HEK293T (cell line): ENCODE measurements at regions not wholly inside any gene's neighbourhood (a gene's known extent, or its start where the extent isn't known, plus 50 kb on each side); places are given as distances from the start of the nearest gene placed in this dataset.

Experiments
- ARNT ChIP-seq: fragments of 450-650 bp; IDR thresholded peaks from 2 replicates; pipeline ENCODE4 v1.6.1; 2017; ENCODE audit warnings: mild to moderate bottlenecking
- BHLHE40 ChIP-seq: fragments of 450-650 bp; IDR thresholded peaks from 2 replicates; pipeline ENCODE4 v1.6.1; 2016; ENCODE audit warnings: mild to moderate bottlenecking, moderate library complexity, borderline replicate concordance
- CTBP1 ChIP-seq: fragments of 450-650 bp; IDR thresholded peaks from 2 replicates; pipeline ENCODE4 v1.6.1; 2016; ENCODE audit warnings: borderline replicate concordance
- ELF4 ChIP-seq: fragments of 450-650 bp; IDR thresholded peaks from 2 replicates; pipeline ENCODE4 v1.6.1; 2017; ENCODE audit warnings: antibody characterized with exemption
- FOXK2 ChIP-seq: fragments of 450-650 bp; IDR thresholded peaks from 2 replicates; pipeline ENCODE4 v1.6.1; 2016; ENCODE audit warnings: mild to moderate bottlenecking
- FOXM1 ChIP-seq: fragments of 450-650 bp; IDR thresholded peaks from 2 replicates; pipeline ENCODE4 v1.6.1; 2017; ENCODE audit warnings: mild to moderate bottlenecking, borderline replicate concordance
- NFRKB ChIP-seq: fragments of 450-650 bp; IDR thresholded peaks from 2 replicates; pipeline ENCODE4 v1.6.1; 2016; ENCODE audit warnings: mild to moderate bottlenecking, moderate library complexity
- PKNOX1 ChIP-seq: fragments of 450-650 bp; IDR thresholded peaks from 2 replicates; pipeline ENCODE4 v1.6.1; 2016
- SP1 ChIP-seq: fragments of 450-650 bp; IDR thresholded peaks from 2 replicates; pipeline ENCODE4 v1.6.1; 2017
- SUZ12 ChIP-seq: fragments of 450-650 bp; IDR thresholded peaks from 2 replicates; pipeline ENCODE4 v1.6.1; 2016; ENCODE audit warnings: mild to moderate bottlenecking
- TARDBP ChIP-seq: fragments of 450-650 bp; IDR thresholded peaks from 2 replicates; pipeline ENCODE4 v1.6.1; 2016

- TF ChIP-seq FOXM1, result no peak
- TF ChIP-seq PKNOX1, result no peak
- TF ChIP-seq NFRKB, result no peak
- TF ChIP-seq FOXK2, result no peak
- TF ChIP-seq SUZ12, result no peak
- TF ChIP-seq SP1, result no peak
- no peak for TF ChIP-seq ARNT
- TF ChIP-seq CTBP1, result no peak
- TF ChIP-seq BHLHE40, result no peak
- no peak for TF ChIP-seq TARDBP
- TF ChIP-seq ELF4, result no peak
These were observed 308.4 kb downstream of the BRD1 start for GRCh38 chr22:49519117-49519737.
